HEK293 (cell line): ENCODE measurements at regions not wholly inside any gene's neighbourhood (a gene's known extent, or its start where the extent isn't known, plus 50 kb on each side); places are given as distances from the start of the nearest gene placed in this dataset.

Source experiments
- CTCF ChIA-PET: fragments of 350-600 bp; formaldehyde crosslinking; extraction: SDS; loops from one replicate; lab custom pipeline; 2021; ENCODE audit warnings: antibody characterized with exemption; lab: Yijun Ruan, JAX
- POLR2A ChIA-PET: fragments of 300-600 bp; formaldehyde crosslinking; extraction: SDS; loops from one replicate; lab custom pipeline; 2020; ENCODE audit warnings: antibody characterized with exemption, inconsistent platforms; lab: Yijun Ruan, JAX
- H3K27ac ChIP-seq: fragments of 200-500 bp; sonication (Bioruptor generic); 2 replicates; pipeline ENCODE4 v1.5.1; 2014; ENCODE audit warnings: low read depth, low read length, control low read depth, inconsistent platforms; ENCODE audit errors: extremely low read depth
- H3K36me3 ChIP-seq, 2 experiments: fragments of 200-500 bp in 1 of 2; sonication (Bioruptor generic) in 1 of 2; 1 replicate in 1 of 2; 2 replicates in 1 of 2; pipeline ENCODE4 v1.5.1; 2014 to 2017; ENCODE audit warnings: inconsistent platforms in 2 of 2, low read length in 2 of 2; ENCODE audit not compliant: control insufficient read depth in 2 of 2, insufficient read depth in 1 of 2
- H3K4me1 ChIP-seq: fragments of 200-500 bp; sonication (Bioruptor generic); 2 replicates; pipeline ENCODE4 v1.5.1; 2014; ENCODE audit warnings: mild to moderate bottlenecking, low read length, inconsistent platforms; ENCODE audit not compliant: control insufficient read depth, insufficient read depth
- H3K4me3 ChIP-seq: 2 replicates; pipeline ENCODE4 v1.5.1; 2011; ENCODE audit warnings: low read depth, mild to moderate bottlenecking, control low read depth, low read length, moderate library complexity
- H3K9me3 ChIP-seq: fragments of 200-500 bp; sonication (Bioruptor generic); 2 replicates; pipeline ENCODE4 v1.5.1; 2014; ENCODE audit warnings: low read depth, low read length, inconsistent platforms; ENCODE audit not compliant: control insufficient read depth, insufficient read depth
- EGR2 ChIP-seq: fragments of 450-650 bp; formaldehyde crosslinking; IDR thresholded peaks from 2 replicates; pipeline ENCODE4 v1.5.1; 2016; ENCODE audit warnings: low read depth, missing biosample characterization, missing genetic modification characterization
- GLI4 ChIP-seq: fragments of 450-650 bp; formaldehyde crosslinking; IDR thresholded peaks from 2 replicates; pipeline ENCODE4 v1.5.1; 2016; ENCODE audit warnings: missing biosample characterization, missing genetic modification characterization
- KLF17 ChIP-seq: fragments of 450-650 bp; formaldehyde crosslinking; IDR thresholded peaks from 2 replicates; pipeline ENCODE4 v1.5.1; 2016; ENCODE audit warnings: missing biosample characterization, missing genetic modification characterization
- MEIS1 ChIP-seq: sonication (generic); formaldehyde crosslinking; IDR thresholded peaks from 2 replicates; pipeline ENCODE4 v1.8.1; 2022; ENCODE audit warnings: missing genetic modification reagents, mild to moderate bottlenecking, borderline replicate concordance
- SCRT1 ChIP-seq: fragments of 450-650 bp; formaldehyde crosslinking; IDR thresholded peaks from 2 replicates; pipeline ENCODE4 v1.5.1; 2016; ENCODE audit warnings: missing biosample characterization, missing genetic modification characterization, borderline replicate concordance
- SETDB1 ChIP-seq: IDR thresholded peaks from one replicate; pipeline ENCODE4 v1.6.1; 2017; ENCODE audit warnings: mild to moderate bottlenecking, low read length, moderate library complexity, mixed read lengths; ENCODE audit not compliant: insufficient read length
- SP7 ChIP-seq: fragments of 450-650 bp; formaldehyde crosslinking; IDR thresholded peaks from 2 replicates; pipeline ENCODE4 v1.5.1; 2016; ENCODE audit warnings: missing biosample characterization, missing genetic modification characterization
- WT1 ChIP-seq: fragments of 450-650 bp; formaldehyde crosslinking; IDR thresholded peaks from 2 replicates; pipeline ENCODE4 v1.5.1; 2016; ENCODE audit warnings: missing biosample characterization, missing genetic modification characterization
- YY2 ChIP-seq: fragments of 450-650 bp; formaldehyde crosslinking; IDR thresholded peaks from 2 replicates; pipeline ENCODE4 v1.5.1; 2016; ENCODE audit warnings: missing biosample characterization, missing genetic modification characterization
- ZBTB11 ChIP-seq: fragments of 450-650 bp; formaldehyde crosslinking; conservative IDR thresholded peaks from 2 replicates; pipeline ENCODE4 v1.5.1; 2016; ENCODE audit warnings: low read depth, missing biosample characterization, missing genetic modification characterization
- ZBTB17 ChIP-seq: fragments of 450-650 bp; formaldehyde crosslinking; IDR thresholded peaks from 2 replicates; pipeline ENCODE4 v1.5.1; 2016; ENCODE audit warnings: missing biosample characterization, missing genetic modification characterization
- ZBTB21 ChIP-seq: fragments of 450-650 bp; formaldehyde crosslinking; IDR thresholded peaks from 2 replicates; pipeline ENCODE4 v1.5.1; 2017; ENCODE audit warnings: missing biosample characterization, missing genetic modification characterization
- ZFP41 ChIP-seq: fragments of 450-650 bp; formaldehyde crosslinking; IDR thresholded peaks from 2 replicates; pipeline ENCODE4 v1.5.1; 2016; ENCODE audit warnings: missing biosample characterization, missing genetic modification characterization, borderline replicate concordance
- ZNF146 ChIP-seq: fragments of 450-650 bp; formaldehyde crosslinking; IDR thresholded peaks from 2 replicates; pipeline ENCODE4 v1.5.1; 2016; ENCODE audit warnings: missing biosample characterization, missing genetic modification characterization
- ZNF214 ChIP-seq: fragments of 450-650 bp; formaldehyde crosslinking; IDR thresholded peaks from 2 replicates; pipeline ENCODE4 v1.5.1; 2017; ENCODE audit warnings: missing biosample characterization, mild to moderate bottlenecking, missing genetic modification characterization, borderline replicate concordance
- ZNF248 ChIP-seq: fragments of 450-650 bp; formaldehyde crosslinking; IDR thresholded peaks from 2 replicates; pipeline ENCODE4 v1.5.1; 2017; ENCODE audit warnings: missing biosample characterization, missing genetic modification characterization
- ZNF354C ChIP-seq: fragments of 450-650 bp; formaldehyde crosslinking; IDR thresholded peaks from 2 replicates; pipeline ENCODE4 v1.5.1; 2016; ENCODE audit warnings: missing biosample characterization, missing genetic modification characterization, low read depth, borderline replicate concordance
- ZNF37A ChIP-seq: fragments of 450-650 bp; IDR thresholded peaks from 2 replicates; pipeline ENCODE4 v1.5.1; 2018; ENCODE audit warnings: missing biosample characterization, missing genetic modification characterization
- ZNF449 ChIP-seq: fragments of 450-650 bp; formaldehyde crosslinking; IDR thresholded peaks from 2 replicates; pipeline ENCODE4 v1.5.1; 2017; ENCODE audit warnings: missing biosample characterization, mild to moderate bottlenecking, missing genetic modification characterization, moderate library complexity
- ZNF549 ChIP-seq: fragments of 450-650 bp; IDR thresholded peaks from 2 replicates; pipeline ENCODE4 v1.5.1; 2018; ENCODE audit warnings: missing biosample characterization, missing genetic modification characterization, mild to moderate bottlenecking, inconsistent platforms, moderate library complexity
- ZNF555 ChIP-seq: fragments of 450-650 bp; formaldehyde crosslinking; conservative IDR thresholded peaks from 2 replicates; pipeline ENCODE4 v1.5.1; 2017; ENCODE audit warnings: missing biosample characterization, mild to moderate bottlenecking, missing genetic modification characterization, inconsistent platforms
- ZNF629 ChIP-seq: fragments of 450-650 bp; formaldehyde crosslinking; IDR thresholded peaks from 2 replicates; pipeline ENCODE4 v1.5.1; 2017; ENCODE audit warnings: missing biosample characterization, missing genetic modification characterization
- ZNF76 ChIP-seq: fragments of 450-650 bp; formaldehyde crosslinking; IDR thresholded peaks from 2 replicates; pipeline ENCODE4; 2016; ENCODE audit warnings: low read depth, missing biosample characterization, missing genetic modification characterization, borderline replicate concordance

- TF ChIP-seq ZNF449 (tag by site-specific recombination): no peak
Measured at GRCh38 chr11:122037911-122038310, 78.1 kb downstream of the BLID start (continued).

GRCh38 chr11:122036493-122036892, 79.5 kb downstream of the BLID start:
- TF ChIP-seq ZNF629 (tag by site-specific recombination) (no peak), SP7 (tag by site-specific recombination) (no peak), ZNF37A (tag by site-specific recombination) (no peak), MEIS1 (no peak), KLF17 (tag by site-specific recombination) (no peak), ZBTB17 (tag by site-specific recombination) (no peak), ZNF549 (tag by site-specific recombination) (no peak), ZNF555 (tag by site-specific recombination) (no peak), YY2 (no peak), ZFP41 (no peak), SETDB1 (no peak), ZNF248 (no peak), ZBTB11 (tag by site-specific recombination) (no peak), ZNF214 (no peak), GLI4 (tag by site-specific recombination) (no peak), ZNF76 (tag by site-specific recombination) (no peak), ZNF354C (tag by site-specific recombination) (no peak), ZBTB21 (tag by site-specific recombination) (no peak), ZNF146 (tag by site-specific recombination) (no peak)
- Histone ChIP-seq H3K27ac (no peak overlapping the region), H3K9me3 (no peaks in the 10 kb centered on the region), H3K36me3 (no peaks in the 10 kb centered on the region), H3K4me1 (no peaks in the 10 kb centered on the region), H3K4me3 (no peak overlapping the region)
- CTCF ChIA-PET: interaction anchor here (0.5 to 1.3 kb wide), 3 partner anchors 8 to 381 kb away, joined by 3 to 6 read pairs (median 4); no protein-coding TSS in a partner anchor
- POLR2A ChIA-PET: no interaction called here

- CTCF ChIA-PET: interaction anchor here (0.5 to 1.3 kb wide), 2 partner anchors 8 to 381 kb away, joined by 4 to 6 read pairs; no protein-coding TSS in a partner anchor
- Histone ChIP-seq H3K4me3 (no peak overlapping the region), H3K36me3 (no peaks in the 10 kb centered on the region), H3K27ac (no peak overlapping the region), H3K4me1 (no peaks in the 10 kb centered on the region), H3K9me3 (no peaks in the 10 kb centered on the region)
- TF ChIP-seq WT1 (tag by site-specific recombination): no peak
- TF ChIP-seq EGR2 (tag by site-specific recombination): no peak
- no peak for TF ChIP-seq SCRT1 (tag by site-specific recombination)
- no peak for TF ChIP-seq ZNF214
- POLR2A ChIA-PET: no interaction called here
Measured at GRCh38 chr11:122036018-122036417, 80.0 kb downstream of the BLID start.
